SK-N-MC (cell line): ENCODE measurements at regions not wholly inside any gene's neighbourhood (a gene's known extent, or its start where the extent isn't known, plus 50 kb on each side); places are given as distances from the start of the nearest gene placed in this dataset.

Experiments used
- FOXP2 ChIP-seq: optimal IDR thresholded peaks from 2 replicates; pipeline ENCODE3; 2011; ENCODE audit warnings: mild to moderate bottlenecking, moderate library complexity; ENCODE audit not compliant: insufficient read depth; ENCODE audit errors: extremely low read length, control extremely low read depth
- POLR2AphosphoS5 ChIP-seq: IDR thresholded peaks from 2 replicates; pipeline ENCODE4 v1.6.1; 2012; ENCODE audit warnings: mild to moderate bottlenecking, low read depth, low read length, borderline replicate concordance

GRCh38 chr6:68012822-68013221 lies 622.3 kb upstream of the ADGRB3 start:
- TF ChIP-seq POLR2AphosphoS5 (no peak), FOXP2 (no peak)
